Muscle of arm (tissue), 1 donor: ENCODE measurements at regions not wholly inside any gene's neighbourhood (a gene's known extent, or its start where the extent isn't known, plus 50 kb on each side); places are given as distances from the start of the nearest gene placed in this dataset.

Source experiments
- DNase-seq: peaks from one replicate; pipeline ENCODE4 v3.0.0-alpha.2; 2013

DNA sequence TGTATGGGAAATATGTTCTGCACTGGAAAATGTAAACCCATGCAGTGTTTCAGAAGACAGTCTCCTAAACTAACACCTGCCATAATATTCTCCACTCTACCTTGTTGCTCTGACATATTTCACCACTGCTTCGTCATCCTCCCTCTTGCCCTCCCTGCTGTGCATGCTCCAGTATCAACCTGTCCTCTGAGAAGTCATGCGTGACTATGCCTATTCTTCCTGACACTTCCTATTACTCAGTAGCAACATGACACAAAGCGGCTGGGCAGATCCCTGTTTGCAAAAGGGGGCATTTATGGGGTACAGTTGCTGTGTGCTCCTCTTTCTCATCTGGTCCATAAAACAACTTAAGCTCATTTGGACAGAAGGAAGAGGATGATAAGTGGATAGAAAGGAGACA lies 805.6 kb upstream of the EEF2KMT start:
- no peak for DNase-seq

GRCh38 chr16:5900046-5900445 lies 802.5 kb upstream of the EEF2KMT start:
- no peak for DNase-seq

DNA sequence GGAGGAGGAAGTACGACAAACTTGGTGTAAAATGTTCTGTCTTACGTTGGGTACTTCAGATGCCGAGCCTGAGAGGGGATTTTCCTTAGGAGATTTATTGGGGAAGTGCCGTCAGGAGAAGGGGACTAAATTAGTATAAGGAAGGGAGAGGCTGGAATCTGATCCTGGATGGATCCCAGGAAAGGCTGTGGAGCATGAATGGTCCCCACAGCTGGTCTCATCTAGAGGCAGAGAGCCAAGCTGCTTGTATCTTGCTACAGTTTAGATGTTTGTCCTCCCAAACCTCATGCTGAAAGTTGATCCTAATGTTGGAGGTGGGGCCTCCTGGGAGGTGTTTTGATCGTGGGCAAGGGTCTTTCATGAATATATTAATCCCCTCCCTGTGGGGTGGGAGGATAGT lies 798.4 kb upstream of the EEF2KMT start:
- DNase-seq = peak; percentile 55

DNA sequence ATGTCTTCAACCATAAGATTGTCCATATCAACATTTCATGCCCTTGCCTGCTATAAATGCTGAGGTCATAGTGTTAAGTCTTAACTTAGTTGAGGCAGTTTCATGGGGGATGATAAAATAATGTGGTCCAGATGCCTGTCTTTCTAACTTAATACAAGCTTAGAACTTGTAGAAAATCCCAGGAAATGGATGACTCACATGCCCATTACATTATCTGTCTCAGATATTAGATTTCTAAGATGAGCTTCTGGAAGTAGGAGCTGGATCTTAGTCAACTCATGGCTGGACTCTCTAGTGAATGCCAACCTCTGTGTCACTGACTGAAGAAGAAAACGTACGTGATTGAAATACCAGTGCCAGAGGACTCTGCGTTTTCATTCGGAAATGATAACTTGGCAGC lies 797.5 kb upstream of the EEF2KMT start:
- DNase-seq = no peak

DNA sequence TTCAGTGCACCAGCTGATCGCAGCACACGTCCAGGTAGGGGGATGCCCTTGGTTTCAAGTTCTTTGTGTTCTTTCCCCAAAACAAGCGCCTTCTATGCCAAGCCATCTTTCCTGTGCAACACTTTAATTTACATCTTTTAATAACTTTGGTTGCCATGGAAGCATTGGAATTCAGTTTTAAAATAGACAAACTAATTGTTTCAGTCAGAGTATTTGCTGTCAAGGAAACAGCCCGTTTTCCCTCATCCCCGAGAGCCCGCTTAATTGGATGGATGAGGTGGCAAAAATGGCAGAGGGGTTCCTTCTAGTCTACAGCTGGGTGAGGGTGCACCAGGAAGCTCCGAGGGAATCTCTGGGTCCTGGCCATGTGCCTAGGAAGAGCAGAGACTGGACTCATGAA lies 793.7 kb upstream of the EEF2KMT start:
- no peak for DNase-seq

DNA sequence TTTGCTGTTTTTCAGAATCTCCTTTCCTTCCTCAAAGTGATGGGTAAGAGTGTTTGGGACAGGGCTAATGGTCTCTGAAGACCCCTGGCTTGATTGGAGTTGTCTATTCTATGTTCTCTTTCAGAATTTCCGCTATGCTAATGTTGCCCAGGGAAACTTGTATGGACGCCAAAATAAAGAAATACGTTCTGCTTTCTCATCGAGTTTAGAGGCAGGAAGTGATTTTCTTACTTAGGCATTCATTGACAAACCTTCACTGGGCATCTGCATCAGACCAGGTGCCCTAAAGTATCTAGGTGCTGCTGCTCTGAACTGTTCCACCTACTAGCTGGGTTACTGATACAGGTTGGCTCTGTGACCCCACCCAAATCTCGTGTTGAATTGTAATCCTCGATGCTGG lies 787.9 kb upstream of the EEF2KMT start:
- no peak for DNase-seq

DNA sequence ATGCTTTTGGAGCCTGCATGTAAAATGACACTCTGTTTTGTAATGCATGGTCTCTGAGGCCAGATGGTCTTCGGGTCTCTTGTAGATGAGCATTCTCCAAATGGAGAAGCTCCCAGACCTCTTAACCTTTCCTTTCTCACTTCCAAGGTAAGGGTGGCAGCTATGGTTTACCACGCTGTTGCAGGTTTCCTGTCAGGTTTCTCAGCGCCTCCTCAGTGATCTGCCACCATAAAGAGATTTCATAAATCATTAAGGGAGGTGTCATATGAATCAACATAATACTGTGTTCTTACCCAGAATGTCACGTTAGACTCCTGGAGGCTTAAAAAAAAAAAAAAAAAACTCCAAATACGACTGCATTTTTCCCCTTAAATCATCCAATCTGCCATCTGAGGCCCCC lies 787.4 kb upstream of the EEF2KMT start:
- no peak for DNase-seq

DNA sequence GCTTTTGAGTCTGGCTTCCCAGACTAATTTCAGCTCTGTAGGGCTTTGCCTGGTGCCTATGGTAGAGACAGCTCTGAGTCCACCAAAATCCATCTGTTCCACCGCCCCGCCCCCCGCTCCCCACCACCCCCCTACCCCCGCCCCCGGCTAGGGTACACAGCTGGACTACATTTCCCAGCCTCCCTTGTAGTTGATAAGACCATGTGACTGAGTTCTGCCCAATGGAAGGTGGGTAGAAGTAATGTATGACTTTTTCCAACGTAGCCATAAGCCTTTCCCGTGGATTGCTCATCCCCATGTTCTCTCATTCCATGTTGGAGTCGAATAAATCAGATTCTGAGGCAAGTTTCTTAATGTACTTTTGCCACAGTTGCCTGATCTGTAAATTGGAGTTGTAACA lies 786.7 kb upstream of the EEF2KMT start:
- no peak for DNase-seq

DNA sequence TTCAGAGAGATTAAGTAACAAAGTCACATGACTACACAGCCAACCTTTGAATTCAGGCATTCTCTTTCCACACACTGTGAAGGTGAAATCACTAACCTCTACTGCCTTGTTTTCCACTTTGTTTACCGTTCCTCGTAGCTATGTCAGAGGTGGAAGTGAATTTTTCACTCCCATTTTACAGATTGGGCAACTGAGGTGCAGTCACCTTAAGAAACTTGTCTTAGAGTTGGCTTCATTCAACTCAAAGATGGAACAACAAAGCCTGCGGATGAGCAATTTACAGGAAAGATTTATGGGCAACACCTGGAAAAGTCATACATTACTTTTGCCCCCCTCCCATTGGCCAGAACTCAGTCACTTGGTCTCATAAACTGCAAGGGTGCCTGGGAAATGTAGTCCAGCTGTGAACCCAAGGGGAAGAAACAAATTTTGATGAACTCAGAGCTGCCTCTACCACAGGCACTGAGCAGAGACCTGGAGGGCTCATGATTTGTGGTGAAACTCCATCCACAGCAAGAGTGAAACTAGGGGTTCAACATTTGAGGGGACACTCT lies 784.6 kb upstream of the EEF2KMT start:
- DNase-seq = no peak

DNA sequence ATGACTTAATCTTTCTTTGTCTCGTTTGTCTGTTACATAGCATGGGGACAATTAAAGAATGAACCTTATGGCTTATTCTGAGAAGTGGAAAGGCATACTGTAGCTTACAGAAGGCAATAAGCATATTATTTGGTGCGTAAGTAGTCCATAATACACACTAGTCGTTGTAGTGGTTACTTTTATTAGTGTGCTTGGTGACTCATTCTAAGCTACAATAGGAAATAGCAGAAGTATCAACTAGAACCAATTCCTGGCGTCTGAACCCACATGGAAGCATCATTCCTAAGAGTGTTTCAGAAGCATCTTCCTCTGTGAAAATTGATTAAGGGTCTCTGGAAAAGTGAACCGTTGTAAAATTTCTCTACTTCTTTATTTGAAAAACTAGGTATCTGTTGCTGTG lies 777.8 kb upstream of the EEF2KMT start:
- DNase-seq = no peak

GRCh38 chr16:5874899-5875298 lies 777.3 kb upstream of the EEF2KMT start:
- no peak for DNase-seq

DNA sequence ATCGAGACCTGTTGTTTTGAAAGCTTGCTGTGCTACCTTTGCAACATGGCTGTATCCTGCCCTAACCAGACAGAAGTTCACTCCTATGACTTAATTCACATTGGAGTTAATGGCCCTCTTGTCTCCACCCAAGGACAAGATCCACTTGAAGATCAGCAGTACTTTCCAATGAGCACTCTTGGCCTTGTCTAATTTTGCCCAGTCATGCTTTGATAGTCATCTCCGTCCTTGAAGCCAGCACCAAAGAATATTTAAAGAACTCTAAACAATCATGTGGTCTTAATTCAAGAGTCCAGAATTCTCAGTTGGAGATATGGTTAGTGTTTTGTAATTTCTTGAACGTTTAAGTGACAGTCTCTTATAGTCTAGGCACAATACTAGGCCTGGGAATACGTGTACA lies 775.6 kb upstream of the EEF2KMT start:
- DNase-seq = no peak

DNA sequence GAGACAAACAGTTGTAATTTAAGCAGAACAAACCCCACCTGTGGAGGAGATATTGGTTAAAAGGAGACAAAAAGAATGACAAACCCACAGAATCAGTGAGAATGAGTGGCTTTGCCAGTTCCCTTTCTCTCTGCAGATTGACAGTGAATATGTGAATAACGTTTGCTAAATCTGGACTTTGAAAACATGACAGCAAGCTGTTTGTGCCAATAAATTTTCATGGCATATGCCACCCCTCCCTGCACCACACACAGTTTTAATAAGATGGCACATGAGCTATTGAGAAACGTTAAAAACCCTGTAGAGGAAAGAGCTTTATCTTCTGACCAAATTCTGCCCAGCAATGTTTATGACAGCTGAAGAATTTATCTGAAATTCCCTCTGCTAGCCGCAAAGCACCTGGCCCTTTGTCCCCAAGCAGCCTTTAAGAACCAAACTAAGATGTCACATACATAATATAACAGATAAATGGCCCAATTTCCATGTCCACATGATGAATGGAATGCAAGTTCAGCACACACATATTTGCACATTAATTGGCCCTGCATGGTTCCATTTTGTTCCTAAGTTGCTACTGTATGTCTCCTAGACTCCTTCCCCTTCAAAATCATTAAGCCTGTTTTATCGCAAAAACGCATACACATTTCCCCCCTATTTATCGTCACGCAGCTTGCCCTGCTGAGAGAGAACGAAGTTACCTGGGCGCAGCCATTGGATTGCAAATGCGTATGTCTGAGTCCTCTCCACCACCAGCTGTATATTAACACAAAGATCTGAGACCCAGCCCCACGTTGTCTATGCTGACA lies 773.5 kb upstream of the EEF2KMT start:
- DNase-seq = no peak

DNA sequence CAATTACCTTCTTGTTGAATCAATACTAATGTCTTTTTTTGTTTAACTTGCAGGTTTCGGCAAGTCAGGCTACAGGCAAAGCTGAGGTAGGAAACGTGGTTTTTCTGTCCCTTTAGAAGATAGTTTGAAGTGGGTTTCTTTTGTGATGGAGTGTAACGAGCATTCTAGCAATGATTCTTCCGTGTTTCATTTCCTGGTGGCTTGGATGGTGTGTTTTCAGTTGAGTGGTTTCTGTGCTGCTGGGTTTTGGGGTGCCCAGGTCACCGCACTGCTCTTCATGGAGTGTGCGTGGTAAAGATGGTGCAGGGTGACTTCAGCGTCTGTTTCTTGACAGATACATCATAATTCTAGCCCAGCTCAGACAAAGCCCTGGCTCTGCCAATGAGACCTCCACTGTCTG lies 769.7 kb upstream of the EEF2KMT start:
- no peak for DNase-seq

GRCh38 chr16:5865236-5865635 lies 767.6 kb upstream of the EEF2KMT start:
- DNase-seq = peak; percentile 26

GRCh38 chr16:5863071-5863606 lies 765.5 kb upstream of the EEF2KMT start:
- DNase-seq = no peak

- DNase-seq = no peak
These were observed 764.7 kb upstream of the EEF2KMT start for GRCh38 chr16:5862103-5862840.

GRCh38 chr16:5861241-5861640 lies 763.6 kb upstream of the EEF2KMT start:
- DNase-seq = no peak

DNA sequence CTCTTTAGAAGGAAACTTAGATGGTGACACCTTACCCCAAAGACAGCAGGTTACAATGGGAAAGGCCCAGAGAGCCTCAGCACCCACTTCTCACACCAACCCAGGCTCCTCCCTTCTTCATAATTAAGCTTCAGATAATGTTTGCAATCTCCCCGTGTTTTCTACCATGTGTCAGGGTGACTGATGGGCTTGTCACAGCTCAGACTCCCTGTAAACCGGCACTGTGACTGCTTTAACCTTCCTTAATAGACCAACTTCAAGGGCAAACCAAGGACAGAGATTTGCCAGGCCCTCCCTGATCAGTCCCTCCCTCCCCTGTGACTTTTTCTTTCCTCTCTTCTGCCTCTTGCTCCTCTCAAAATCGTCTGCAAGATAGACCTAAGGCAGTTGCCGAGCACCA lies 760.6 kb upstream of the EEF2KMT start:
- no peak for DNase-seq

GRCh38 chr16:5854027-5854426 lies 756.4 kb upstream of the EEF2KMT start:
- no peak for DNase-seq

DNA sequence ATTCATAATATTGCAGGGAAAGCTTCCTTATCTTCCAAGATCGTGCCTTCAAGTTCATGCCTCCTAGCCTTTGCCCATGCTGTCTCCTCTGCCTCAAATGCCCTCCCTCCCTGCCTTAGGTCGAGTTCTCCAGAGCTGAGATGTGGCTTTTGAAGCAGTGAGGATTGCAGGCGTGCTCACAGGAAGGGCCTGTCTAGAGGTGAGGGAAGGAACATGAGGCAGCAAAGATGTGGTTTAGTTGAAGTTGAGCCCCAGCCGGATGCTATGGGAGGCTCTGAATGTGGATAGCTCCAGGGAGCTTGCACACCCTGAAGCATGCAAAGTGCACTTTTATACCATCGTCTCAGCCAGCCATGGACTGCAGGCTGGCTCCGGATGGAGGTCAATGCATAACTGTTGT lies 754.6 kb upstream of the EEF2KMT start:
- no peak for DNase-seq

- no peak for DNase-seq
These were observed 753.9 kb upstream of the EEF2KMT start for GRCh38 chr16:5851393-5851982.
